Loucy (cell line): ENCODE measurements at regions not wholly inside any gene's neighbourhood (a gene's known extent, or its start where the extent isn't known, plus 50 kb on each side); places are given as distances from the start of the nearest gene placed in this dataset.

Experiments
- H2AFZ ChIP-seq: fragments of 200-600 bp; sonication (generic); 2 replicates; pipeline ENCODE4 v1.6.0; 2016; ENCODE audit warnings: antibody characterized with exemption, mild to moderate bottlenecking, low read length, moderate library complexity
- H3F3A ChIP-seq: fragments of 200-600 bp; 2 replicates; pipeline ENCODE4 v1.6.0; 2016; ENCODE audit warnings: antibody characterized with exemption, low read depth, mild to moderate bottlenecking
- H3K27me3 ChIP-seq: fragments of 200-600 bp; sonication (generic); 2 replicates; pipeline ENCODE4 v1.6.1; 2014; ENCODE audit warnings: low read length, mild to moderate bottlenecking; ENCODE audit not compliant: insufficient read depth, poor library complexity, severe bottlenecking
- H3K36me3 ChIP-seq: fragments of 200-600 bp; sonication (generic); 2 replicates; pipeline ENCODE4 v1.6.1; 2016; ENCODE audit warnings: low read length; ENCODE audit not compliant: insufficient read depth
- H3K4me1 ChIP-seq: fragments of 200-600 bp; sonication (generic); 2 replicates; pipeline ENCODE4 v1.5.1; 2014; ENCODE audit warnings: low read length, mild to moderate bottlenecking; ENCODE audit not compliant: insufficient read depth, poor library complexity, severe bottlenecking
- H3K4me2 ChIP-seq: fragments of 200-600 bp; sonication (generic); 2 replicates; pipeline ENCODE4 v1.6.0; 2014; ENCODE audit warnings: antibody characterized with exemption, low read length, low read depth, mild to moderate bottlenecking; ENCODE audit not compliant: poor library complexity, severe bottlenecking
- H3K4me3 ChIP-seq: fragments of 200-600 bp; sonication (generic); 2 replicates; pipeline ENCODE4 v1.5.1; 2014; ENCODE audit warnings: low read length, mild to moderate bottlenecking, mixed read lengths; ENCODE audit not compliant: poor library complexity, severe bottlenecking
- H3K79me2 ChIP-seq: fragments of 200-600 bp; sonication (generic); 2 replicates; pipeline ENCODE4 v1.6.1; 2014; ENCODE audit warnings: low read length; ENCODE audit not compliant: insufficient read depth
- H3K9ac ChIP-seq: fragments of 200-600 bp; sonication (generic); 2 replicates; pipeline ENCODE4 v1.6.0; 2014; ENCODE audit warnings: mild to moderate bottlenecking, low read depth, low read length, moderate library complexity; ENCODE audit not compliant: poor library complexity, severe bottlenecking
- H3K9me2 ChIP-seq: fragments of 200-600 bp; sonication (generic); replicated peaks from 2 replicates; pipeline ENCODE4 v1.6.1; 2016; ENCODE audit warnings: low read depth, low read length, mixed read lengths
- H3K9me3 ChIP-seq: fragments of 200-600 bp; sonication (generic); 2 replicates; pipeline ENCODE4 v1.6.1; 2014; ENCODE audit warnings: mild to moderate bottlenecking, antibody characterized with exemption, low read length, low read depth; ENCODE audit not compliant: insufficient read depth
- H4K20me1 ChIP-seq: fragments of 200-600 bp; sonication (generic); 2 replicates; pipeline ENCODE4 v1.6.0; 2014; ENCODE audit warnings: antibody characterized with exemption, low read length, mild to moderate bottlenecking; ENCODE audit not compliant: insufficient read depth, poor library complexity, severe bottlenecking
- EZH2phosphoT487 ChIP-seq: fragments of 200-600 bp; IDR thresholded peaks from 2 replicates; pipeline ENCODE4 v1.6.1; 2018; ENCODE audit warnings: antibody characterized with exemption, mild to moderate bottlenecking, moderate library complexity, borderline replicate concordance
- TF ChIP-seq, protein P1 (sequence below): fragments of 200-600 bp; sonication (generic); conservative IDR thresholded peaks from 2 replicates; pipeline ENCODE4 v1.5.1; 2014; ENCODE audit warnings: mild to moderate bottlenecking, antibody characterized with exemption, low read length

DNA sequence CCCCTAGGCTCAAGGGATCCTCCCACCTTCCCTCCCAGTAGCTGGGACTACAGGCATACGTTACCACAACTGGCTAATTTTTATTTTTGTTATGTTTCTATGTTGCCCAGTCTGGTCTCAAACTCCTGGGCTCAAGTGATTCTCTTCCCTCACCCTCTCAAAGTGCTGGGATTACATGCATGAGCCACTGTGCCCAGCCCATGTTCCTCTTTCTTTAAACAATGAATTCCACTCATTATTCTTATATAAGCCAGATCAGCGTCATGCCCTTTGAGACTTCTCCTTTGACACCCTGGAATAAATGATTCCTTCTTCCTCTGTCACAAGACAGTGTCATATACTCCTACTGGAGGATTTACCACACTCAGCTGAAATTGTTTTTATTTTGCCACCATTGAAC is 519.9 kb upstream of the SPRY2 start:
- Histone ChIP-seq H3K4me3 (no peak overlapping the region), H3K27me3 (no peaks in the 10 kb centered on the region), H3K79me2 (no peaks in the 10 kb centered on the region), H3K36me3 (no peaks in the 10 kb centered on the region), H3K9me3 (no peaks in the 10 kb centered on the region), H3K4me2 (no peak overlapping the region), H3K9ac (no peak overlapping the region), H3K9me2 (no peaks in the 10 kb centered on the region), H3F3A (no peaks in the 10 kb centered on the region), H4K20me1 (no peaks in the 10 kb centered on the region), H2AFZ (no peak overlapping the region), H3K4me1 (no peaks in the 10 kb centered on the region)
- TF ChIP-seq, protein P1, sequence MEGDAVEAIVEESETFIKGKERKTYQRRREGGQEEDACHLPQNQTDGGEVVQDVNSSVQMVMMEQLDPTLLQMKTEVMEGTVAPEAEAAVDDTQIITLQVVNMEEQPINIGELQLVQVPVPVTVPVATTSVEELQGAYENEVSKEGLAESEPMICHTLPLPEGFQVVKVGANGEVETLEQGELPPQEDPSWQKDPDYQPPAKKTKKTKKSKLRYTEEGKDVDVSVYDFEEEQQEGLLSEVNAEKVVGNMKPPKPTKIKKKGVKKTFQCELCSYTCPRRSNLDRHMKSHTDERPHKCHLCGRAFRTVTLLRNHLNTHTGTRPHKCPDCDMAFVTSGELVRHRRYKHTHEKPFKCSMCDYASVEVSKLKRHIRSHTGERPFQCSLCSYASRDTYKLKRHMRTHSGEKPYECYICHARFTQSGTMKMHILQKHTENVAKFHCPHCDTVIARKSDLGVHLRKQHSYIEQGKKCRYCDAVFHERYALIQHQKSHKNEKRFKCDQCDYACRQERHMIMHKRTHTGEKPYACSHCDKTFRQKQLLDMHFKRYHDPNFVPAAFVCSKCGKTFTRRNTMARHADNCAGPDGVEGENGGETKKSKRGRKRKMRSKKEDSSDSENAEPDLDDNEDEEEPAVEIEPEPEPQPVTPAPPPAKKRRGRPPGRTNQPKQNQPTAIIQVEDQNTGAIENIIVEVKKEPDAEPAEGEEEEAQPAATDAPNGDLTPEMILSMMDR = no peak
- TF ChIP-seq EZH2phosphoT487 = no peak

DNA sequence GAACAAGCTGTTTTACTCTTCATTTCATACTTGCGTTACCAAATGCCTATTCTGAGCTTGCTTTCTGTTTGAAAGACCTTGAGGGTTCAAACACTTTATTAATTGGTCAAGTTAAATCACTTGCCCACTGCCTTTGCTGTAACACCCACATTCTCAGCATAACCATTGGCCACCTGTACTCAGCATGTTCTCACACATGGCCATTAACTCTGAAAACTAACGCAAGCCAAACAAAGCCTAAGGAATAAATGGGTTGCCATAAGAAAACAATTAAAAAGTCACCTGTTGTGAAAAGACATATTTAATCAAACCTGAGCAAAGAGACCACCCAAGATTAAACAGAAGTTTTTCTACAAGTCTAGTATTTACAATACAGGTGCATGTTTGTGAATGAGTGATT is 517.2 kb upstream of the SPRY2 start:
- Histone ChIP-seq H3K4me1 (no peaks in the 10 kb centered on the region), H4K20me1 (no peaks in the 10 kb centered on the region), H3K4me3 (no peak overlapping the region), H3K4me2 (no peak overlapping the region), H3K9me3 (no peaks in the 10 kb centered on the region), H3K79me2 (no peaks in the 10 kb centered on the region), H2AFZ (no peak overlapping the region), H3K27me3 (no peaks in the 10 kb centered on the region), H3K9ac (no peak overlapping the region), H3K36me3 (no peaks in the 10 kb centered on the region), H3K9me2 (no peaks in the 10 kb centered on the region), H3F3A (no peaks in the 10 kb centered on the region)
- no peak for TF ChIP-seq EZH2phosphoT487

DNA sequence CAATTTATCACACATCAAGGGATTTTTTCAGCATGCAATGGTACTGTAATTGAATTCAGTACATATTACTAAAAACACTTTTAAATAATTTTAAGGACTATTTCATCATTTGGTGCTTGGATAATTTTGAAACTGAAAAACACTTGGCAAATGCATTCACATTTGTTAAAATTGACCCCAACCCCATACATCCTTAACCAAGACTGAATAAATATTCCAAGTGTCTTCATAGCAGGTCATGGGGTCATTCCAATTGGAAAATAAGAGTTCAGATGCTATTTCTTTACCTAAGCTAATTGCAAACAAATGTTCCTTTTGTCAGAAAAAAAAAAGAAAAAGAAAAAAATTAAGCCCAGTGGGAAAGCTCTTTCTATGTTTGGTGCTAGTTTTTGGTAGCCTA is 516.4 kb upstream of the SPRY2 start:
- Histone ChIP-seq H3K79me2 (no peaks in the 10 kb centered on the region), H4K20me1 (no peaks in the 10 kb centered on the region), H2AFZ (no peak overlapping the region), H3K4me3 (no peak overlapping the region), H3K4me1 (no peaks in the 10 kb centered on the region), H3K9me3 (no peaks in the 10 kb centered on the region), H3K36me3 (no peaks in the 10 kb centered on the region), H3F3A (no peaks in the 10 kb centered on the region), H3K27me3 (no peaks in the 10 kb centered on the region), H3K4me2 (no peak overlapping the region), H3K9me2 (no peaks in the 10 kb centered on the region), H3K9ac (no peak overlapping the region)
- TF ChIP-seq, protein P1 = no peak
- TF ChIP-seq EZH2phosphoT487 = no peak

DNA sequence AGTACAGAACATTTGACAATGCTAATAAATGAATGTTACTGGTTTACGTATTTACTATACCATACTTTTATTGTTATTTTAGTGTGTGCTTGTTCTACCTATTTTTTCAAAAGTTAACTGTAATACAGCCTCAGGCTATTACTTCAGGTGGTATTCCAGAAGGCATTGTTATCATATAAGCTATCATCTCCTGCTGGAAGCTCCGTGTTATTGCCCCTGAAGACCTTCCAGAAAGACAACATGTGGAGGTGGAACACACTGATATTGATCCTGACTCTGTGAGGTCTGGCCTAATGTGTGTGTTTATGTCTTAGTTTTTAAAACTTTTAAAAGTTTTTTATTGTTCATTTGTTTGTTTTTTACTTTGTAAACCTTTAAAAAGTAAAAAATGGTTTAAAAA is 509.8 kb upstream of the SPRY2 start:
- no peaks in the 10 kb centered on the region for H3K4me1 ChIP-seq
- no peaks in the 10 kb centered on the region for H3K9me3 ChIP-seq
- no peak overlapping the region for H3K4me2 ChIP-seq
- H3K9ac ChIP-seq = no peak overlapping the region
- no peak overlapping the region for H3K4me3 ChIP-seq
- H2AFZ ChIP-seq = no peak overlapping the region
- TF ChIP-seq, protein P1 = no peak
- no peak for TF ChIP-seq EZH2phosphoT487
- H3K9me2 ChIP-seq = no peaks in the 10 kb centered on the region
- H4K20me1 ChIP-seq = no peaks in the 10 kb centered on the region
- no peaks in the 10 kb centered on the region for H3K79me2 ChIP-seq
- no peaks in the 10 kb centered on the region for H3F3A ChIP-seq
- no peaks in the 10 kb centered on the region for H3K36me3 ChIP-seq
- no peaks in the 10 kb centered on the region for H3K27me3 ChIP-seq
